Psoas muscle (tissue), 7 donors: ENCODE measurements at regions not wholly inside any gene's neighbourhood (a gene's known extent, or its start where the extent isn't known, plus 50 kb on each side); places are given as distances from the start of the nearest gene placed in this dataset.

Experiments used
- ATAC-seq, 4 donors: fragments of 200-7000 bp; cut with Tn5 transposase; one replicate each; pipeline ENCODE4 v1.9.1; 2020; ENCODE audit warnings: moderate library complexity in 3 of 4, mild to moderate bottlenecking in 2 of 4
- DNase-seq, 2 donors: peaks; one replicate each; pipeline ENCODE4 v3.0.0-alpha.2; 2020
- H3K27ac ChIP-seq: fragments of 200-600 bp; one replicate; pipeline ENCODE4 v1.8.0; 2022
- H3K27me3 ChIP-seq, 3 donors: fragments of 200-600 bp in 1 of 3; one replicate each; pipeline versions ENCODE4 v1.6.1 to v1.8.0; 2013 to 2022; ENCODE audit warnings: low read length in 2 of 3, mild to moderate bottlenecking in 2 of 3, moderate library complexity in 1 of 3; ENCODE audit not compliant: insufficient read depth in 3 of 3
- H3K36me3 ChIP-seq, 2 donors: fragments of 200-600 bp in 1 of 2; one replicate each; pipeline versions ENCODE4 v1.6.1 to v1.8.0; 2013 to 2022; ENCODE audit warnings: low read depth in 1 of 2, mild to moderate bottlenecking in 1 of 2, moderate library complexity in 1 of 2; ENCODE audit not compliant: insufficient read depth in 1 of 2
- H3K4me1 ChIP-seq: fragments of 200-600 bp; one replicate; pipeline ENCODE4 v1.8.0; 2022
- H3K4me3 ChIP-seq: fragments of 200-600 bp; one replicate; pipeline ENCODE4 v1.8.0; 2022; ENCODE audit warnings: mild to moderate bottlenecking
- H3K9me3 ChIP-seq: fragments of 200-600 bp; one replicate; pipeline ENCODE4 v1.8.0; 2022
- WGBS, 3 donors: extraction: QIAGEN DNeasy Blood & Tissue Kit; methylation state at CpG; one replicate each; pipeline versions ENCODE4 v1.1.6 to v1.1.7; 2013; 5-methylcytosine and 5-hydroxymethylcytosine counted together
- intact Hi-C, 2 donors: fragments of 100-400 bp; cut with DNase I; formaldehyde crosslinking; loops; one replicate each; pipeline versions ENCODE4 v1.11.0 to v1.14.2; 2022
- TF ChIP-seq, protein P1 (sequence below): fragments of 200-600 bp; IDR thresholded peaks from one replicate; pipeline ENCODE4 v1.8.0; 2022; ENCODE audit warnings: antibody characterized with exemption
- donor health status: healthy with polysubstance abuse.
- donor health status: DM: no; HTN: no; CAD: no; lungs with moderate emphysema.
- donor health status: Bipolar disorder and iron deficiency.
- donor health status: healthy.
- donor health status: DM: yes; HTN: yes; CAD: no.
- donor health status: DM: no; HTN: no; CAD: no.
- donor health status: DM: yes; HTN: yes; CAD: no.

DNA sequence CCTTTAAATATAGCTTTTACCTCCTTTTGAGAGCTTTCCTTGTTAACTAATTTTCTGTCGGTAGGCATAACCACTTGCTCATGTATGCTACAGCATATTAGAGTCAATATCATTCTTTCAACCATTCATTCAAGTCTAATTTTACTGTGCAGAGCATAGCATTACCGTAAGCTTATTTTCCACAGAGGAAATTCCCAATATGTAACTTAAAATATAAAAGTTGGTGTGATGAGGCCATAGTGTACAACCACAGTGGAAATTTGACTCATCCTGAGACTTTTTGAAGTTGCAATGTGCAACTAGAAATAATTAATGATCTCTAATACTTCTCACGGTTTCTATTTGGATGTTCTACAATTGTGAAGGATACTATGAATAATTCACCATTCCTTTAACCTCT lies 80.6 kb upstream of the KLF6 start:
- Histone ChIP-seq H3K27me3 (no peaks in the 10 kb centered on the region), H3K36me3 (no peaks in the 10 kb centered on the region), H3K4me3 (no peak overlapping the region), H3K4me1 (no peaks in the 10 kb centered on the region), H3K9me3 (no peaks in the 10 kb centered on the region), H3K27ac (no peak overlapping the region)
- no peak for ATAC-seq
- DNase-seq = no peak
- intact Hi-C loops = no loop called here
- WGBS, 3 donors = 74 to 85% (median 79%) methylated on average over 3 of the region's 3 CpGs
- TF ChIP-seq, protein P1, sequence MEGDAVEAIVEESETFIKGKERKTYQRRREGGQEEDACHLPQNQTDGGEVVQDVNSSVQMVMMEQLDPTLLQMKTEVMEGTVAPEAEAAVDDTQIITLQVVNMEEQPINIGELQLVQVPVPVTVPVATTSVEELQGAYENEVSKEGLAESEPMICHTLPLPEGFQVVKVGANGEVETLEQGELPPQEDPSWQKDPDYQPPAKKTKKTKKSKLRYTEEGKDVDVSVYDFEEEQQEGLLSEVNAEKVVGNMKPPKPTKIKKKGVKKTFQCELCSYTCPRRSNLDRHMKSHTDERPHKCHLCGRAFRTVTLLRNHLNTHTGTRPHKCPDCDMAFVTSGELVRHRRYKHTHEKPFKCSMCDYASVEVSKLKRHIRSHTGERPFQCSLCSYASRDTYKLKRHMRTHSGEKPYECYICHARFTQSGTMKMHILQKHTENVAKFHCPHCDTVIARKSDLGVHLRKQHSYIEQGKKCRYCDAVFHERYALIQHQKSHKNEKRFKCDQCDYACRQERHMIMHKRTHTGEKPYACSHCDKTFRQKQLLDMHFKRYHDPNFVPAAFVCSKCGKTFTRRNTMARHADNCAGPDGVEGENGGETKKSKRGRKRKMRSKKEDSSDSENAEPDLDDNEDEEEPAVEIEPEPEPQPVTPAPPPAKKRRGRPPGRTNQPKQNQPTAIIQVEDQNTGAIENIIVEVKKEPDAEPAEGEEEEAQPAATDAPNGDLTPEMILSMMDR = no peak

DNA sequence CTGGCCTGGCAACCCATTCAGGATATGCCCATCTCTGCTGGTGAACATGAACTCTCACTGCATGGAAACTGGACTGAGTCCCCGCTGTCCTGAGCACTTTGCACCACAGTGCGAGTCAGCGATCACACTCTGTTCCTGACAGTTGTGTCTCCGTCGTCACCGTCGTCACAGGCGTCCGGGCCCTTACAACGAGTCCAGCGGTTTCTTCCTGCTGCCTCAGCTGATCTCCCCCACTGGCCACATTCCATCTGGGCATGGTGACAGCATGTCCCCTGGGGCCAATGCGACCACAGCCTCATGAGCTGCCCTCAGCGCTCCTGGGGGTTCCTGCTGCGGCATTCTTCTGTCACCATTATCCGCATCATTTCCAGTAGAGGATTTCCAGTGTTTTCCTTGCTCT lies 76.8 kb upstream of the KLF6 start:
- no peaks in the 10 kb centered on the region for H3K9me3 ChIP-seq
- ATAC-seq (no peak), DNase-seq (no peak)
- no peaks in the 10 kb centered on the region for H3K36me3 ChIP-seq
- no peaks in the 10 kb centered on the region for H3K27me3 ChIP-seq
- TF ChIP-seq, protein P1 = no peak
- no peaks in the 10 kb centered on the region for H3K4me1 ChIP-seq
- 79 to 84% (median 83%) methylated on average over 15 of the region's 15 CpGs for WGBS, 3 donors
- intact Hi-C loops = no loop called here
- no peak overlapping the region for H3K4me3 ChIP-seq
- no peak overlapping the region for H3K27ac ChIP-seq

DNA sequence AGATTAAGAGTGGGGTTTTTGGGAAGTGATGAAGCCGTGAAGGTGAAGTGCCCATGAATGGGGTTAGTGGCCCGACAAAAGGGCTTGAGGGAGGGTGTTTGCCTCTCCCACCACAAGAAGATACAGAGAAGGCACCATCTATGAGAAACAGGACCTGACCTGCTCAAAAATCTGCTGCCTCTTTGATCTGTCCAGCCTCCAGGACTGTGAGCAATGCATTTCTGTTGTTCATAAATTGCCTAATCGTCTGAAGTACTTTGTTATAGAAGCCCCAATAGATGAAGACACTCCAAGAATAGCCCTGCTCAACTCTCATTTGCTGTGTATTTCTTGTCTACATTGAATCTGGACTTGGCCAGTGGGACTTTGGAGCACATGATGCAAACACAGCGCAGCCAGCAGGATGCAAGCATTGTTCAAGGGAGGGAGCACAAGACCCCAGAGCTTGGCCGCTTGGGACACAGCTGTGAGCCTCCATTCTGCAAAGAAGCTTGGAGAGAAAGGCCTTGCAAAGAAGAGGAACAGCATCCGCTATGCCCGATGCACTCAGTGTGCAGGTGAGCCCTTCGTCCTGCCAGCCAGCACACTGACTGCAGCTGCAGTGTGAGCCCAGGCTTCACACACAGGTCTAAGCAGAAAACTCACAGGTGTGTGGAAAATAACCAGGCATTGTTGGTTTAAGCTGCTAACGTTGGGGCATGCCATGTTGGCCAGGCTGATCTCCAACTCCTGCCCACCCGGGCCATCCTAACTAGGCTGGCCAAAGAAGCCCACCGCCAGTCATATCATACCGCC lies 73.2 kb upstream of the KLF6 start:
- ATAC-seq (no peak), DNase-seq (no peak)
- intact Hi-C loops = no loop called here
- no peak overlapping the region for H3K27ac ChIP-seq
- H3K27me3 ChIP-seq = no peaks in the 10 kb centered on the region
- peaks cover 6% of the 10 kb centered on the region for H3K4me1 ChIP-seq
- TF ChIP-seq, protein P1 = no peak
- WGBS, 3 donors = 84 to 91% (median 89%) methylated on average over 12 of the region's 12 CpGs
- H3K4me3 ChIP-seq = no peak overlapping the region
- H3K36me3 ChIP-seq = no peaks in the 10 kb centered on the region
- no peaks in the 10 kb centered on the region for H3K9me3 ChIP-seq

DNA sequence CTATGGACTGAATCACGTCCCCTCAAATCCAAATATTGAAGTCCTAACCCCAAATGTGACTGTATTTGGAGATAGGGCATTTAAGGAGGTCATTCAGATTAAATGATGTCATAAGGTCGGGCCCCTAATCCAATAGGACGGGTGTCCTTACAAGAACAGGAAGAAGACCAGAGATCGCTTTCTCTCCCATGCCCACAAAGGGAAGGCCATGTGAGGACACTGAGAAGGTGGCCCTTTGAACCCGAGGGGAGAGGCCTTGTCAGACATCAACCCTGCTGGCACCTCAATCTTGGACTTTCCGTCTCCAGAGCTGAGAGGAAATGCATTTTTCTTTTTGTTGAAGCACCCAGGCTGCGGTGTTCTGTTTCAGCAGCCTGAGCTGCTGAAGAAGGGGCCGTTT lies 72.3 kb upstream of the KLF6 start:
- peaks cover 16% of the 10 kb centered on the region for H3K4me1 ChIP-seq
- WGBS, 3 donors = 85 to 93% (median 89%) methylated on average over 8 of the region's 8 CpGs
- no peak for DNase-seq
- no peaks in the 10 kb centered on the region for H3K36me3 ChIP-seq
- H3K9me3 ChIP-seq = no peaks in the 10 kb centered on the region
- no peak for ATAC-seq
- TF ChIP-seq, protein P1 = no peak
- intact Hi-C loops = no loop called here
- no peaks in the 10 kb centered on the region for H3K27me3 ChIP-seq
- H3K4me3 ChIP-seq = no peak overlapping the region
- no peak overlapping the region for H3K27ac ChIP-seq

DNA sequence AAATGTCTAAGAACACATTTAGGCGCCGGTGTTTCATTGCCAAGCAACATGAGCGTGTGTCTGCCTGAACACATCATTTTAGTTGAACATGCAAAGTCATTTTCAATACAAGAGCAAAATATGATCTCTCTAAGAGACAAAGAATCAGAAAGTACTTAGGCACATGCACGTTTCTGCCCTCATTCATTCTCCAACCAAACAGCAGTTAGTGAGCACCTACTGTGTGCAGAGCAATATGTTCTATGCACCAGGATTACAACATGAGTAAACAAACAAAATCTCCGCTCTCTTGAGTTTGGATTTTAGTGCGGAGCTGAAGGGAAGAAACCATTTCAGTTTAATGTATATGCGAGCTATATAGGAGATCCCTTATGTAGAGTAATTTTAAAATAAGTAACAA lies 71.6 kb upstream of the KLF6 start:
- ATAC-seq (no peak), DNase-seq (no peak)
- Histone ChIP-seq H3K4me1 (peaks cover 23% of the 10 kb centered on the region), H3K9me3 (no peaks in the 10 kb centered on the region), H3K27ac (no peak overlapping the region), H3K4me3 (no peak overlapping the region), H3K27me3 (no peaks in the 10 kb centered on the region), H3K36me3 (no peaks in the 10 kb centered on the region)
- WGBS, 3 donors = 93 to 96% (median 95%) methylated on average over 7 of the region's 7 CpGs
- intact Hi-C loops = no loop called here
- TF ChIP-seq, protein P1 = no peak
